ENCODE measurements at regions not wholly inside any gene's neighbourhood (a gene's known extent, or its start where the extent isn't known, plus 50 kb on each side); places are given as distances from the start of the nearest gene placed in this dataset.

DNA sequence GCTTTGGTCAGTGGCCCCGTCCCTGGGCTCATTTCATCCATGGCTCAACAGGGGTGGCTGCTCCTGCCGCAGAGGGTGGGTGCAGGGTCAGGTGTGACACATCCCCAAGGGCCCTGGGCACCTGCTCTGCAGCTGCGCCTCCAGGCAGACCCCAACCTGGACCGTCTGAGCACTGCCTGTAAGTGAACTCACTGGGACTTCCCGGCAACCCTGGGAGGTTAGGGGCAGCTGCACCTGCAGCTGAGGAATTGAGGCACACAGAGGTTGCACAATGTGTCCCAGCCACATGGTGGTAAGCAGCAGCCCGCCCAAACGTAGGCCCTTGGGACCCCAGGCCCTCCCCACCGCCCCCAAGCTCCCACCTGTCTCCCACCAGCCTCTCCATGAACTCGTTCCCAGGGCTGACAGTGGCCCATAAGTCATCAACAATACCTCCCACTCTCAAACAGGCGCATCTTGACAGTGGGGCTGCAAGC lies 55.1 kb downstream of the PLXNA1 start:
- Histone ChIP-seq H3K4me2 (ENCODE audit: low read length) (no peak overlapping the region), H3K36me3 (ENCODE audit: insufficient read depth, low read length) (peaks cover 3% of the 10 kb centered on the region), H3K4me1 (ENCODE audit: insufficient read depth, low read length) (peaks cover 9% of the 10 kb centered on the region), H2AFZ (ENCODE audit: low read depth, low read length) (no peak overlapping the region), H3K79me2 (ENCODE audit: insufficient read depth, low read length) (no peaks in the 10 kb centered on the region), H3K9ac (ENCODE audit: low read length) (no peak overlapping the region), H3K9me3 (ENCODE audit: insufficient read depth, low read depth, low read length) (no peaks in the 10 kb centered on the region), H3K27me3 (ENCODE audit: insufficient read depth, low read length) (no peaks in the 10 kb centered on the region), H3K4me3 (ENCODE audit: insufficient read depth, low read depth, low read length) (no peak overlapping the region), H3K27ac (ENCODE audit: low read depth, low read length) (no peak overlapping the region), H4K20me1 (ENCODE audit: insufficient read depth, low read length) (no peaks in the 10 kb centered on the region)
- Mint-ChIP-seq H3K27me3 (ENCODE audit: low read depth, unreplicated experiment) (peaks cover 11% of the 10 kb centered on the region), H3K9me3 (ENCODE audit: unreplicated experiment) (peaks cover 1% of the 10 kb centered on the region), H3K27ac (ENCODE audit: unreplicated experiment) (no peak overlapping the region), H3K4me3 (ENCODE audit: unreplicated experiment) (no peak overlapping the region), H3K4me1 (ENCODE audit: low read depth, unreplicated experiment) (peaks cover 1% of the 10 kb centered on the region), H3K36me3 (ENCODE audit: low read depth, unreplicated experiment) (no peaks in the 10 kb centered on the region)
- FAIRE-seq (no peak), DNase-seq (ENCODE audit: low read depth) (no peak)
- TF ChIP-seq, protein P1, sequence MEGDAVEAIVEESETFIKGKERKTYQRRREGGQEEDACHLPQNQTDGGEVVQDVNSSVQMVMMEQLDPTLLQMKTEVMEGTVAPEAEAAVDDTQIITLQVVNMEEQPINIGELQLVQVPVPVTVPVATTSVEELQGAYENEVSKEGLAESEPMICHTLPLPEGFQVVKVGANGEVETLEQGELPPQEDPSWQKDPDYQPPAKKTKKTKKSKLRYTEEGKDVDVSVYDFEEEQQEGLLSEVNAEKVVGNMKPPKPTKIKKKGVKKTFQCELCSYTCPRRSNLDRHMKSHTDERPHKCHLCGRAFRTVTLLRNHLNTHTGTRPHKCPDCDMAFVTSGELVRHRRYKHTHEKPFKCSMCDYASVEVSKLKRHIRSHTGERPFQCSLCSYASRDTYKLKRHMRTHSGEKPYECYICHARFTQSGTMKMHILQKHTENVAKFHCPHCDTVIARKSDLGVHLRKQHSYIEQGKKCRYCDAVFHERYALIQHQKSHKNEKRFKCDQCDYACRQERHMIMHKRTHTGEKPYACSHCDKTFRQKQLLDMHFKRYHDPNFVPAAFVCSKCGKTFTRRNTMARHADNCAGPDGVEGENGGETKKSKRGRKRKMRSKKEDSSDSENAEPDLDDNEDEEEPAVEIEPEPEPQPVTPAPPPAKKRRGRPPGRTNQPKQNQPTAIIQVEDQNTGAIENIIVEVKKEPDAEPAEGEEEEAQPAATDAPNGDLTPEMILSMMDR (IDR thresholded peaks at IDR 0.05; ENCODE audit: insufficient read depth, low read depth, low read length): no peak
- no peak for TF ChIP-seq EZH2 (IDR thresholded peaks at IDR 0.05; ENCODE audit: insufficient read depth, low read length)

- DNase-seq (ENCODE audit: low read depth) (no peak), FAIRE-seq (no peak)
- Histone ChIP-seq H3K36me3 (ENCODE audit: insufficient read depth, low read length) (peaks cover 3% of the 10 kb centered on the region), H3K4me2 (ENCODE audit: low read length) (no peak overlapping the region), H3K9me3 (ENCODE audit: insufficient read depth, low read depth, low read length) (no peaks in the 10 kb centered on the region), H3K4me1 (ENCODE audit: insufficient read depth, low read length) (peaks cover 11% of the 10 kb centered on the region), H3K9ac (ENCODE audit: low read length) (no peak overlapping the region), H2AFZ (ENCODE audit: low read depth, low read length) (no peak overlapping the region), H3K27ac (ENCODE audit: low read depth, low read length) (no peak overlapping the region), H4K20me1 (ENCODE audit: insufficient read depth, low read length) (no peaks in the 10 kb centered on the region), H3K27me3 (ENCODE audit: insufficient read depth, low read length) (no peaks in the 10 kb centered on the region), H3K4me3 (ENCODE audit: insufficient read depth, low read depth, low read length) (no peak overlapping the region), H3K79me2 (ENCODE audit: insufficient read depth, low read length) (no peaks in the 10 kb centered on the region)
- Mint-ChIP-seq H3K9me3 (ENCODE audit: unreplicated experiment) (peaks cover 1% of the 10 kb centered on the region), H3K27ac (ENCODE audit: unreplicated experiment) (no peak overlapping the region), H3K27me3 (ENCODE audit: low read depth, unreplicated experiment) (peaks cover 11% of the 10 kb centered on the region), H3K4me3 (ENCODE audit: unreplicated experiment) (no peak overlapping the region), H3K4me1 (ENCODE audit: low read depth, unreplicated experiment) (peaks cover 6% of the 10 kb centered on the region), H3K36me3 (ENCODE audit: low read depth, unreplicated experiment) (no peaks in the 10 kb centered on the region)
- TF ChIP-seq, protein P1 (IDR thresholded peaks at IDR 0.05; ENCODE audit: insufficient read depth, low read depth, low read length): no peak
- no peak for TF ChIP-seq EZH2 (IDR thresholded peaks at IDR 0.05; ENCODE audit: insufficient read depth, low read length)
Measured at GRCh38 chr3:127038466-127038865, 55.6 kb downstream of the PLXNA1 start.

DNA sequence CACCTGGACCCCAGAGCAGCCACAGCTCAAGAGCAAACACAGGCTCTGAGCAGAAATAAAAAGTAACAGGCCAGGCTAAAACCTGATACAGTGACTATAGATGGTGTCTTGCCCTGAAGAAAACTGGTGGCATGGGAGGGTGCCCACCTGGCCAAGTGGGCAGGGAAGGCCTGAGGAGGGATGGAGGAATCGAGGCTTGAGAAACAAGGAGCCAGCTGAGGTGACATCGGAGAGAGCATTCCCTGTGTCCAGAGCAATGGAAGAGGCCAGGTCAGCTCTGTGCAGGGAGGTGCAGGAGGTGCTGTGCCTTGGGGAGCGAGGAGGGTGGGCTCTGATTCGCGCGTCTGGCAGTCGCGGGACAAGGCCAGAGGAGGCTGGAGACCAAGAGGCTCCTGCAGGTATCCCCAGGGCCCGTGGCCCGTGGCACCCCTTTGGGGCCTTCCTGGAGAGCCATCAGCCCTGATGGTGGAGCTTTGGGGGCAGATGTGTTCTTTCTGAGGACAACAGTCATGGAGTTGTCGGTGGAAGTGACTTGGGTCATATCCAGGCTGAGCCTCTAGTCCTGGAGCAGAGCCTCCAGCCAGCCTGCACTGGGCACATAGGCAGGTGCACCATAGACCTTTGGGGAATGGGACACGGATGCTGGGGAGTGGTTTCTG lies 56.1 kb downstream of the PLXNA1 start:
- Mint-ChIP-seq H3K4me1 (ENCODE audit: low read depth, unreplicated experiment) (peaks cover 10% of the 10 kb centered on the region), H3K27me3 (ENCODE audit: low read depth, unreplicated experiment) (peaks cover 11% of the 10 kb centered on the region), H3K9me3 (ENCODE audit: unreplicated experiment) (peaks cover 1% of the 10 kb centered on the region), H3K36me3 (ENCODE audit: low read depth, unreplicated experiment) (no peaks in the 10 kb centered on the region), H3K27ac (ENCODE audit: unreplicated experiment) (peak overlapping the region; percentile 54), H3K4me3 (ENCODE audit: unreplicated experiment) (no peak overlapping the region)
- peaks cover 16% of the 10 kb centered on the region for H3K4me1 ChIP-seq (ENCODE audit: insufficient read depth, low read length)
- no peak overlapping the region for H3K4me2 ChIP-seq (ENCODE audit: low read length)
- H3K27me3 ChIP-seq (ENCODE audit: insufficient read depth, low read length): no peaks in the 10 kb centered on the region
- no peaks in the 10 kb centered on the region for H4K20me1 ChIP-seq (ENCODE audit: insufficient read depth, low read length)
- no peaks in the 10 kb centered on the region for H3K79me2 ChIP-seq (ENCODE audit: insufficient read depth, low read length)
- no peaks in the 10 kb centered on the region for H3K36me3 ChIP-seq (ENCODE audit: insufficient read depth, low read length)
- no peak overlapping the region for H3K27ac ChIP-seq (ENCODE audit: low read depth, low read length)
- no peak for FAIRE-seq
- H3K9me3 ChIP-seq (ENCODE audit: insufficient read depth, low read depth, low read length): no peaks in the 10 kb centered on the region
- H2AFZ ChIP-seq (ENCODE audit: low read depth, low read length): no peak overlapping the region
- TF ChIP-seq EZH2 (IDR thresholded peaks at IDR 0.05; ENCODE audit: insufficient read depth, low read length): no peak
- TF ChIP-seq, protein P1 (IDR thresholded peaks at IDR 0.05; ENCODE audit: insufficient read depth, low read depth, low read length): no peak
- no peak overlapping the region for H3K4me3 ChIP-seq (ENCODE audit: insufficient read depth, low read depth, low read length)
- no peak for DNase-seq (ENCODE audit: low read depth)
- H3K9ac ChIP-seq (ENCODE audit: low read length): no peak overlapping the region

All from astrocyte (in vitro differentiated cells and primary cell).